ENCODE measurements at regions not wholly inside any gene's neighbourhood (a gene's known extent, or its start where the extent isn't known, plus 50 kb on each side); places are given as distances from the start of the nearest gene placed in this dataset.

DNA sequence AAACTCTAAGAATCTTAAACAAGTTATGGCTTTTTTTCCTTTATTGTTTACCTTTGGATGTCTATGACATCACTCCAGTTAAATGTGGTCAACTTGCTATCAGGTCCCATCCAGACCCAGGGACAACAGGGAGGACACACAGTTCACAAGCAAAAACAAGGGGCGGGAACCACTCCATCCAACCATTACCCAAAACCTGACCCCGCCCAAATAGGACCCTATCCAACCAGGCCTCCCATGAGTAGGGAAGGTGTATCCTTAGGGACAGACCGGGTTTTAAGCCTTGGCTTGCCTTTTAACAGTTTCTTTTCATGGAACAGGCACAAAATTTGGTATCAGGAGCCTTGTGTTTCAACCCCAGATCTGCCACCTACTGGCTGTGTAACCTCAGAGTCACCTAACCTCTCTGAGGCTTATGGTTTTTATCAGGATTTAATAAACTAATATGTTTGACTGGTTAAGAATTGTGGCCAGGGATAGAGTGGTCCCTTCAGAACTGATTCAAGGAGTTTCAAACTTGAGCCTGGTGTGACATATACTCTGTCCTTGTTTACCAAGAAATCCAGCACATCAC is 127.7 kb upstream of the RAD23B start:
- TF ChIP-seq, protein P1, sequence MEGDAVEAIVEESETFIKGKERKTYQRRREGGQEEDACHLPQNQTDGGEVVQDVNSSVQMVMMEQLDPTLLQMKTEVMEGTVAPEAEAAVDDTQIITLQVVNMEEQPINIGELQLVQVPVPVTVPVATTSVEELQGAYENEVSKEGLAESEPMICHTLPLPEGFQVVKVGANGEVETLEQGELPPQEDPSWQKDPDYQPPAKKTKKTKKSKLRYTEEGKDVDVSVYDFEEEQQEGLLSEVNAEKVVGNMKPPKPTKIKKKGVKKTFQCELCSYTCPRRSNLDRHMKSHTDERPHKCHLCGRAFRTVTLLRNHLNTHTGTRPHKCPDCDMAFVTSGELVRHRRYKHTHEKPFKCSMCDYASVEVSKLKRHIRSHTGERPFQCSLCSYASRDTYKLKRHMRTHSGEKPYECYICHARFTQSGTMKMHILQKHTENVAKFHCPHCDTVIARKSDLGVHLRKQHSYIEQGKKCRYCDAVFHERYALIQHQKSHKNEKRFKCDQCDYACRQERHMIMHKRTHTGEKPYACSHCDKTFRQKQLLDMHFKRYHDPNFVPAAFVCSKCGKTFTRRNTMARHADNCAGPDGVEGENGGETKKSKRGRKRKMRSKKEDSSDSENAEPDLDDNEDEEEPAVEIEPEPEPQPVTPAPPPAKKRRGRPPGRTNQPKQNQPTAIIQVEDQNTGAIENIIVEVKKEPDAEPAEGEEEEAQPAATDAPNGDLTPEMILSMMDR (IDR thresholded peaks at IDR 0.05; ENCODE audit: control insufficient read depth, extremely low read depth, insufficient read depth), result peak; percentile 29; the same call in 1 of the 2 replicates

DNA sequence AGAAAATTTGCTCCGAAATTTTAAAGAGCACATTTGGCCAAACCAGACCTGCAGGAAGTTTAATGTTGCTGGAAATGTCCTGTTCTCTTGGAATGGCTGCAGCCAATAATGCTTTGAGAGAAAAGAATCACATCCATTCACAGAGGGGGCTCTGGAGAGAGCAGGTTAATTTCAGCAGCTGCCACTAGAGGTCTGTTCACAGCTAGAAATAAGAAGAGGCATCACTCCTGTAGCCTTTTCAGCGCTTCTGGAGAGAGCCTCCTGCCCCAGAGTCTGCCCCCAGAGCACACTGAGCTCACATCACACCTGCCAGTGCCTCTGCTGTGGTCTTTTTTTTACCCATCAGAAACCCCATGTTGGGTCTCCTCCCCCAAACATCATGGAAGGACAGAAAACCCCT is 124.8 kb upstream of the RAD23B start:
- DNase-seq (ENCODE audit: low read depth), result no peak
- TF ChIP-seq, protein P1 (IDR thresholded peaks at IDR 0.05; ENCODE audit: control insufficient read depth, extremely low read depth, insufficient read depth), result peak; percentile 36; the same call in 1 of the 2 replicates
- no peak overlapping the region for H3K4me3 ChIP-seq (ENCODE audit: low read depth, low read length)

More for the DNA sequence above, 127.7 kb upstream of the RAD23B start:
- no peak overlapping the region for H3K4me3 ChIP-seq (ENCODE audit: low read depth, low read length)
- no peak for DNase-seq (ENCODE audit: low read depth)

GRCh38 chr9:107161338-107161737 is 121.7 kb upstream of the RAD23B start:
- TF ChIP-seq, protein P1 (IDR thresholded peaks at IDR 0.05; ENCODE audit: control insufficient read depth, extremely low read depth, insufficient read depth), result no peak
- DNase-seq (ENCODE audit: low read depth), result no peak
- H3K4me3 ChIP-seq (ENCODE audit: low read depth, low read length), result no peak overlapping the region

- TF ChIP-seq, protein P1 (IDR thresholded peaks at IDR 0.05; ENCODE audit: control insufficient read depth, extremely low read depth, insufficient read depth), result no peak
- no peak overlapping the region for H3K4me3 ChIP-seq (ENCODE audit: low read depth, low read length)
- DNase-seq (ENCODE audit: low read depth), result no peak
Observed at GRCh38 chr9:107163370-107163769, 119.7 kb upstream of the RAD23B start.

DNA sequence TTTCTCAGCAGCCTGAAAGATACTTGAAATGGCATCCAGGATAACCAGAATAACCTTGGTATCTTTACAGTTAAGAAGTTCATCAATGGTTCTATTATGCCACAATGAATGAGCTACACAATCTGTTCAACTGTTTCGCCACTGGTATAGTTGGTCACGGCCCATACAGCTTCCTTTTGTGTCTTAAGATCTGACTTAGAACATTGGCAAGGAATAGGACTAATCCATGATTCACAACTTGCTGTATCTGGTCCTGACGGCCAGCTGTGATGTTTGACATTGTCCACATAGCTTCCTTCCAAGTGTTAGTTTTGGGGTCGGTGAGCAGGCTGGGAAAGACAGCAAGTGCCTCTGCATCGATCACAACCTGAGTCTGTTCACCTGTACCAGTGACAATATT is 113.3 kb upstream of the RAD23B start:
- no peak overlapping the region for H3K4me3 ChIP-seq (ENCODE audit: low read depth, low read length)
- no peak for DNase-seq (ENCODE audit: low read depth)
- TF ChIP-seq, protein P1 (IDR thresholded peaks at IDR 0.05; ENCODE audit: control insufficient read depth, extremely low read depth, insufficient read depth), result no peak

DNA sequence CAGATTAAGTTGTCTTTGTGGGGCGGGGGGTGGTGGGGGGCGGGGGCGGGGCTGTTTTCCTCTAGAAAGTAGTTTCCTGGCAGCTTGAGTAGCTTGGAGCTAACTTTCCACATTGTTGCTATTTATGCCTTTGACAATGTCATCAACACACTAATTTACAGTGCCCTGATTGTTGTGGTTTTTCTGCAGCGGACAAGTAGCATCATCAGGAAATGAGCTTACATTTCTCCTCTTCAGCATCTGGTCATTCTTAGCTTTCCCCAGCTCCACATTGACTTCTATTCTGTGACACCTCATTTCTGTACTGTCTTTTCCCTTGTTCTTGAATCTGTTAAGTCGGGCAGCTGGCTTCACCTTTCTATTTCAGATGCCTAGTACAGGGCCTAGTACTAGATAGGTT is 112.3 kb upstream of the RAD23B start:
- DNase-seq (ENCODE audit: low read depth), result no peak
- TF ChIP-seq, protein P1 (IDR thresholded peaks at IDR 0.05; ENCODE audit: control insufficient read depth, extremely low read depth, insufficient read depth), result no peak
- H3K4me3 ChIP-seq (ENCODE audit: low read depth, low read length), result no peak overlapping the region
